ENCODE measurements at regions not wholly inside any gene's neighbourhood (a gene's known extent, or its start where the extent isn't known, plus 50 kb on each side); places are given as distances from the start of the nearest gene placed in this dataset.

- DNase-seq = no peak
- no peaks in the 10 kb centered on the region for H3K36me3 ChIP-seq
- H3K4me3 ChIP-seq = peak overlapping the region; percentile 28
- H3K4me1 ChIP-seq = no peaks in the 10 kb centered on the region
- H3K27ac ChIP-seq = no peak overlapping the region
- no peak for TF ChIP-seq CTCF (IDR thresholded peaks at IDR 0.05)
- no peaks in the 10 kb centered on the region for H3K27me3 ChIP-seq (ENCODE audit: low read depth)
- no peaks in the 10 kb centered on the region for H3K9me3 ChIP-seq
- intact Hi-C loops (cut with DNase I) = no loop called here
- no peak for ATAC-seq
Observed at GRCh38 chr10:55233090-55233489, 432.1 kb upstream of the PCDH15 start.

- Histone ChIP-seq H3K9me3 (no peaks in the 10 kb centered on the region), H3K27me3 (ENCODE audit: low read depth) (no peaks in the 10 kb centered on the region), H3K4me1 (no peaks in the 10 kb centered on the region), H3K4me3 (peak overlapping the region; percentile 28), H3K27ac (no peak overlapping the region), H3K36me3 (no peaks in the 10 kb centered on the region)
- no peak for DNase-seq
- no peak for TF ChIP-seq CTCF (IDR thresholded peaks at IDR 0.05)
- no peak for ATAC-seq
- intact Hi-C loops (cut with DNase I) = no loop called here
Observed at GRCh38 chr10:55232553-55232952, 431.5 kb upstream of the PCDH15 start.

- Histone ChIP-seq H3K9me3 (no peaks in the 10 kb centered on the region), H3K4me3 (no peak overlapping the region), H3K27me3 (ENCODE audit: low read depth) (no peaks in the 10 kb centered on the region), H3K4me1 (no peaks in the 10 kb centered on the region), H3K36me3 (no peaks in the 10 kb centered on the region), H3K27ac (no peak overlapping the region)
- ATAC-seq = no peak
- DNase-seq = no peak
- intact Hi-C loops (cut with DNase I) = no loop called here
- TF ChIP-seq CTCF (IDR thresholded peaks at IDR 0.05) = no peak
Observed at GRCh38 chr10:55227967-55228366, 426.9 kb upstream of the PCDH15 start.

- no peaks in the 10 kb centered on the region for H3K9me3 ChIP-seq
- H3K4me1 ChIP-seq = no peaks in the 10 kb centered on the region
- H3K36me3 ChIP-seq = no peaks in the 10 kb centered on the region
- ATAC-seq (no peak), DNase-seq (no peak)
- no peaks in the 10 kb centered on the region for H3K27me3 ChIP-seq (ENCODE audit: low read depth)
- H3K27ac ChIP-seq = no peak overlapping the region
- TF ChIP-seq CTCF (IDR thresholded peaks at IDR 0.05) = no peak
- intact Hi-C loops (cut with DNase I) = no loop called here
- H3K4me3 ChIP-seq = no peak overlapping the region
Observed at GRCh38 chr10:55224007-55224781, 423.2 kb upstream of the PCDH15 start.

- Histone ChIP-seq H3K36me3 (no peaks in the 10 kb centered on the region), H3K27ac (no peak overlapping the region), H3K9me3 (no peaks in the 10 kb centered on the region), H3K27me3 (ENCODE audit: low read depth) (no peaks in the 10 kb centered on the region), H3K4me3 (no peak overlapping the region), H3K4me1 (no peaks in the 10 kb centered on the region)
- no peak for ATAC-seq
- DNase-seq = no peak
- TF ChIP-seq CTCF (IDR thresholded peaks at IDR 0.05) = no peak
- intact Hi-C loops (cut with DNase I) = no loop called here
Observed at GRCh38 chr10:55223352-55223751, 422.3 kb upstream of the PCDH15 start.

All from lower lobe of right lung (tissue), 2 donors.